ENCODE measurements at regions not wholly inside any gene's neighbourhood (a gene's known extent, or its start where the extent isn't known, plus 50 kb on each side); places are given as distances from the start of the nearest gene placed in this dataset.

- in situ Hi-C loops (cut with HindIII; ENCODE audit: low pct_unique_long_range_greater_than_20kb, low sequenced_read_pairs): no loop called here
- Histone ChIP-seq H3K4me3 (ENCODE audit: low read depth in 2 of 2, low read length in 2 of 2) (no peak overlapping the region), H3K9me3 (ENCODE audit: control insufficient read depth, insufficient read depth, low read depth, low read length) (no peaks in the 10 kb centered on the region), H3K36me3 (ENCODE audit: control insufficient read depth, insufficient read depth, low read length) (no peaks in the 10 kb centered on the region), H3K27me3 (ENCODE audit: control insufficient read depth, insufficient read depth, low read length) (no peaks in the 10 kb centered on the region; the same call in 1 of the 2 replicates), H3K4me1 (ENCODE audit: control insufficient read depth, insufficient read depth, low read length) (no peaks in the 10 kb centered on the region), H3K27ac (ENCODE audit: low read length) (no peak overlapping the region)
- POLR2A ChIA-PET: no interaction called here
- intact Hi-C loops (cut with micrococcal nuclease; ENCODE audit: unreplicated experiment): no loop called here
- DNase-seq (ENCODE audit: low read depth, low spot score): no peak
- CTCF ChIA-PET: no interaction called here
- BruUV-seq (replicated peaks): no TSS peak
- ATAC-seq: no peak
- no peak for TF ChIP-seq TCF7L2 (IDR thresholded peaks at IDR 0.05; ENCODE audit: low read depth, low read length)
Measured at GRCh38 chr4:54861201-54861600, 203.4 kb downstream of the KIT start.

- Histone ChIP-seq H3K27me3 (ENCODE audit: control insufficient read depth, insufficient read depth, low read length) (no peaks in the 10 kb centered on the region; the same call in 1 of the 2 replicates), H3K9me3 (ENCODE audit: control insufficient read depth, insufficient read depth, low read depth, low read length) (no peaks in the 10 kb centered on the region), H3K36me3 (ENCODE audit: control insufficient read depth, insufficient read depth, low read length) (no peaks in the 10 kb centered on the region), H3K4me3 (ENCODE audit: low read depth in 2 of 2, low read length in 2 of 2) (no peak overlapping the region), H3K4me1 (ENCODE audit: control insufficient read depth, insufficient read depth, low read length) (no peaks in the 10 kb centered on the region), H3K27ac (ENCODE audit: low read length) (no peak overlapping the region)
- in situ Hi-C loops (cut with HindIII; ENCODE audit: low pct_unique_long_range_greater_than_20kb, low sequenced_read_pairs) (no loop called here), intact Hi-C loops (cut with micrococcal nuclease; ENCODE audit: unreplicated experiment) (no loop called here)
- DNase-seq (ENCODE audit: low read depth, low spot score) (no peak), ATAC-seq (no peak)
- CTCF ChIA-PET: no interaction called here
- no peak for TF ChIP-seq TCF7L2 (IDR thresholded peaks at IDR 0.05; ENCODE audit: low read depth, low read length)
- no TSS peak for BruUV-seq (replicated peaks)
- POLR2A ChIA-PET: no interaction called here
Measured at GRCh38 chr4:54855191-54855854, 197.6 kb downstream of the KIT start.

- intact Hi-C loops (cut with micrococcal nuclease; ENCODE audit: unreplicated experiment) (no loop called here), in situ Hi-C loops (cut with HindIII; ENCODE audit: low pct_unique_long_range_greater_than_20kb, low sequenced_read_pairs) (no loop called here)
- TF ChIP-seq SIN3A (IDR thresholded peaks at IDR 0.05; ENCODE audit: borderline replicate concordance, insufficient read depth, low read depth, low read length): no peak
- TF ChIP-seq REST (IDR thresholded peaks at IDR 0.05; ENCODE audit: insufficient read depth in 1 of 2, low read depth in 2 of 2, low read length in 1 of 2): no peak
- TF ChIP-seq TCF7L2 (IDR thresholded peaks at IDR 0.05; ENCODE audit: low read depth, low read length): no peak
- TF ChIP-seq CTCF (IDR thresholded peaks at IDR 0.05): no peak
- no peak for TF ChIP-seq POLR2AphosphoS5 (IDR thresholded peaks at IDR 0.05; ENCODE audit: low read depth, low read length)
- no peak for ATAC-seq
- Histone ChIP-seq H3K27me3 (ENCODE audit: control insufficient read depth, insufficient read depth, low read length) (no peaks in the 10 kb centered on the region; the same call in 1 of the 2 replicates), H3K4me3 (ENCODE audit: low read depth in 2 of 2, low read length in 2 of 2) (no peak overlapping the region), H3K36me3 (ENCODE audit: control insufficient read depth, insufficient read depth, low read length) (no peaks in the 10 kb centered on the region), H3K4me1 (ENCODE audit: control insufficient read depth, insufficient read depth, low read length) (no peaks in the 10 kb centered on the region), H3K27ac (ENCODE audit: low read length) (no peak overlapping the region), H3K9me3 (ENCODE audit: control insufficient read depth, insufficient read depth, low read depth, low read length) (no peaks in the 10 kb centered on the region)
- CTCF ChIA-PET: no interaction called here
- POLR2A ChIA-PET: no interaction called here
- BruUV-seq (replicated peaks): no TSS peak
- DNase-seq (ENCODE audit: low read depth, low spot score): no peak
Measured at GRCh38 chr4:54852602-54853001, 194.8 kb downstream of the KIT start.

Data from Panc1 (cell line).